Neural progenitor cell (in vitro differentiated cells): ENCODE measurements at regions not wholly inside any gene's neighbourhood (a gene's known extent, or its start where the extent isn't known, plus 50 kb on each side); places are given as distances from the start of the nearest gene placed in this dataset.

ENCODE experiments used
- CTCF ChIP-seq: fragments of 200-600 bp; sonication (generic); IDR thresholded peaks from 2 replicates; pipeline ENCODE4 v1.5.1; 2017; ENCODE audit warnings: antibody characterized with exemption, mild to moderate bottlenecking
- EZH2 ChIP-seq: fragments of 200-600 bp; sonication (generic); IDR thresholded peaks from 2 replicates; pipeline ENCODE4 v1.6.1; 2017; ENCODE audit warnings: antibody characterized with exemption, mild to moderate bottlenecking, moderate library complexity
- EZH2phosphoT487 ChIP-seq: fragments of 200-600 bp; sonication (generic); IDR thresholded peaks from 2 replicates; pipeline ENCODE4 v1.6.1; 2017; ENCODE audit warnings: antibody characterized with exemption

DNA sequence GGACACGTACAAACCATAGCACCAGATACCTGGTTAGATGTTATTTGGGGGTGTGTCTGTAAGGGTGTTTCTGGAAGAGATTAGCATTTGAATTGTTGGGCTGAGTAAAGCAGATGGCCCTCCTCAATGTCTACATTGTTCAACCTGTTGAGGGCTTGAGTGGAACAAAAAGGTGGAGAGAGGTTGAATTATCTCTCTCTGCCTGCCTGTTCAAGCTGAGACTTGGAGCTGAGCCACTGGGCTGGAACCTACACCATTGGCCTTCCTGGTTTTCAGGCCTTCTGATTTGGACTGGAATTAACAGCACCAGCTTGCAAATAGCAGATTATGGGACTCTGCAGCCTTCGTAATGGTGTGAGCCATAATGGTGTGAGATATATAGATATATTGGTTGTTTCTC is 71.3 kb upstream of the CORO2B start:
- TF ChIP-seq CTCF = no peak
- no peak for TF ChIP-seq EZH2
- no peak for TF ChIP-seq EZH2phosphoT487
